Fibroblast of peridontal ligament (primary cell): ENCODE measurements at regions not wholly inside any gene's neighbourhood (a gene's known extent, or its start where the extent isn't known, plus 50 kb on each side); places are given as distances from the start of the nearest gene placed in this dataset.
"Not testable (repeated sequence)": the region's sequence is repeated elsewhere in the genome, so short reads cannot be mapped to it uniquely, and the experiment has no call there.

Source experiments
- DNase-seq: peaks from one replicate; pipeline ENCODE4 v3.0.0-alpha.2; 2010; ENCODE audit errors: extremely low read depth

- DNase-seq, result no peak
Observed at GRCh38 chr4:58871509-58871908, 1761.3 kb upstream of the IGFBP7 start.

GRCh38 chr4:58849026-58849425, 1738.8 kb upstream of the IGFBP7 start:
- no peak for DNase-seq

GRCh38 chr4:58843455-58843854, 1733.3 kb upstream of the IGFBP7 start:
- no peak for DNase-seq

- DNase-seq, result no peak
Observed at GRCh38 chr4:58833126-58833525, 1722.9 kb upstream of the IGFBP7 start.

- DNase-seq, result no peak
Observed at GRCh38 chr4:58825278-58825677, 1715.1 kb upstream of the IGFBP7 start.

GRCh38 chr4:58818560-58818959, 1708.4 kb upstream of the IGFBP7 start:
- not testable (repeated sequence) for DNase-seq

- DNase-seq, result no peak
Observed at GRCh38 chr4:58809948-58810347, 1699.8 kb upstream of the IGFBP7 start.

- DNase-seq, result no peak
Observed at GRCh38 chr4:58809366-58809765, 1699.2 kb upstream of the IGFBP7 start.

GRCh38 chr4:58808817-58809216, 1698.6 kb upstream of the IGFBP7 start:
- no peak for DNase-seq

GRCh38 chr4:58807843-58808615, 1697.8 kb upstream of the IGFBP7 start:
- no peak for DNase-seq

GRCh38 chr4:58776627-58777026, 1666.4 kb upstream of the IGFBP7 start:
- DNase-seq, result no peak

GRCh38 chr4:58767598-58767997, 1657.4 kb upstream of the IGFBP7 start:
- DNase-seq, result no peak

GRCh38 chr4:58766763-58767162, 1656.6 kb upstream of the IGFBP7 start:
- DNase-seq, result no peak

- DNase-seq, result no peak
Observed at GRCh38 chr4:58761563-58761962, 1651.4 kb upstream of the IGFBP7 start.

GRCh38 chr4:58760737-58761136, 1650.6 kb upstream of the IGFBP7 start:
- DNase-seq, result no peak

- no peak for DNase-seq
Observed at GRCh38 chr4:58760100-58760499, 1649.9 kb upstream of the IGFBP7 start.

- DNase-seq, result no peak
Observed at GRCh38 chr4:58749206-58749605, 1639.0 kb upstream of the IGFBP7 start.

GRCh38 chr4:58740897-58741296, 1630.7 kb upstream of the IGFBP7 start:
- no peak for DNase-seq

- no peak for DNase-seq
Observed at GRCh38 chr4:58739275-58739674, 1629.1 kb upstream of the IGFBP7 start.

- DNase-seq, result no peak
Observed at GRCh38 chr4:58738375-58738774, 1628.2 kb upstream of the IGFBP7 start.

GRCh38 chr4:58734030-58734674, 1624.0 kb upstream of the IGFBP7 start:
- DNase-seq, result no peak

GRCh38 chr4:58732973-58733372, 1622.8 kb upstream of the IGFBP7 start:
- no peak for DNase-seq

- no peak for DNase-seq
Observed at GRCh38 chr4:58723954-58724353, 1613.8 kb upstream of the IGFBP7 start.

GRCh38 chr4:58711039-58711438, 1600.9 kb upstream of the IGFBP7 start:
- no peak for DNase-seq
